GM12878 (cell line): ENCODE measurements at regions not wholly inside any gene's neighbourhood (a gene's known extent, or its start where the extent isn't known, plus 50 kb on each side); places are given as distances from the start of the nearest gene placed in this dataset.
A peak's percentile ranks its signal among the peaks of the same experiment; 100 is the strongest.

Source experiments
- ATAC-seq: fragments of 200-7000 bp; cut with Tn5 transposase; 3 replicates; pipeline ENCODE4 v1.9.1; 2020; ENCODE audit warnings: mild to moderate bottlenecking, moderate library complexity
- BruUV-seq: library from RNA; stranded (reverse); fragments of 400-500 nt; replicated peaks from 2 replicates; lab custom pipeline; 2021; lab: Mats Ljungman, UMichigan
- CTCF ChIA-PET: fragments of 300-600 bp; sonication (Branson Sonifier 250); formaldehyde crosslinking; extraction: SDS; loops from one replicate; lab custom pipeline; 2021; ENCODE audit warnings: inconsistent platforms; lab: Yijun Ruan, JAX
- POLR2A ChIA-PET: fragments of 350-600 bp; formaldehyde crosslinking; extraction: SDS; loops from one replicate; lab custom pipeline; 2021; ENCODE audit warnings: inconsistent platforms; lab: Charles Lee
- RAD21 ChIA-PET: fragments of 300-600 bp; sonication (Branson Sonifier 250); formaldehyde crosslinking; loops from one replicate; lab custom pipeline; 2023; ENCODE audit warnings: antibody characterized with exemption; ENCODE audit not compliant: unreplicated experiment; lab: Charles Lee
- SMC1A ChIA-PET: fragments of 300-600 bp; sonication (Branson Sonifier 250); formaldehyde crosslinking; loops from one replicate; lab custom pipeline; 2023; ENCODE audit not compliant: unreplicated experiment, uncharacterized antibody; lab: Charles Lee
- DNase-seq: peaks from one replicate; pipeline ENCODE4 v3.0.0-alpha.2; 2011; ENCODE audit warnings: low read depth, low spot score
- FAIRE-seq: peaks from 3 replicates; lab custom pipeline; 2011; peaks lifted over from hg19 to GRCh38; lab: Jason Lieb, UNC
- H2AFZ ChIP-seq: 2 replicates; pipeline ENCODE4 v1.6.0; 2011; ENCODE audit warnings: low read depth, low read length, control low read depth; ENCODE audit not compliant: control insufficient read depth
- H3K27ac ChIP-seq: 2 replicates; pipeline ENCODE4 v1.5.1; 2011; ENCODE audit warnings: control low read depth; ENCODE audit not compliant: control insufficient read depth, insufficient read depth
- H3K27me3 ChIP-seq, 2 experiments: replicated peaks in 1 of 2; 2 replicates each; pipeline versions ENCODE4 v1.6.0 to v1.6.1; 2011; ENCODE audit warnings: low read length in 1 of 2; ENCODE audit not compliant: control insufficient read depth in 2 of 2, insufficient read depth in 2 of 2
- H3K36me3 ChIP-seq, 2 experiments: 2 replicates each; pipeline ENCODE4 v1.5.1; 2011; ENCODE audit warnings: low read length in 1 of 2; ENCODE audit not compliant: control insufficient read depth in 2 of 2, insufficient read depth in 2 of 2
- H3K4me1 ChIP-seq: 2 replicates; pipeline ENCODE4 v1.6.1; 2011; ENCODE audit warnings: mild to moderate bottlenecking, low read length, moderate library complexity, mixed read lengths; ENCODE audit not compliant: control insufficient read depth, insufficient read depth
- H3K4me2 ChIP-seq: 2 replicates; pipeline ENCODE4 v1.6.0; 2011; ENCODE audit warnings: control low read depth; ENCODE audit not compliant: control insufficient read depth, insufficient read depth
- H3K4me3 ChIP-seq: fragments of 200-600 bp; sonication (generic); 2 replicates; pipeline ENCODE4 v1.5.1; 2016
- H3K79me2 ChIP-seq: 2 replicates; pipeline ENCODE4 v1.6.0; 2011; ENCODE audit warnings: low read length; ENCODE audit not compliant: control insufficient read depth, insufficient read depth
- H3K9ac ChIP-seq: 2 replicates; pipeline ENCODE4 v1.8.0; 2011; ENCODE audit warnings: low read length, control low read depth, mixed read lengths; ENCODE audit not compliant: control insufficient read depth, insufficient read depth
- H3K9me3 ChIP-seq: replicated peaks from 3 replicates; pipeline ENCODE4 v1.5.1; 2011; ENCODE audit warnings: mild to moderate bottlenecking, low read length; ENCODE audit not compliant: control insufficient read depth, insufficient read depth
- H4K20me1 ChIP-seq: 2 replicates; pipeline ENCODE4 v1.6.0; 2011; ENCODE audit not compliant: control insufficient read depth, insufficient read depth
- CEBPB ChIP-seq, 2 experiments: fragments of 150-350 bp in 1 of 2; IDR thresholded peaks; 2 replicates each; pipeline ENCODE4 v1.6.1; 2012 to 2014; ENCODE audit warnings: low read depth in 2 of 2, low read length in 2 of 2, borderline replicate concordance in 1 of 2, inconsistent platforms in 1 of 2
- HCFC1 ChIP-seq: fragments of 150-350 bp; IDR thresholded peaks from 2 replicates; pipeline ENCODE4 v1.6.1; 2014; ENCODE audit warnings: low read length
- STAT3 ChIP-seq: IDR thresholded peaks from 2 replicates; pipeline ENCODE4 v1.6.1; 2011; ENCODE audit warnings: low read depth, low read length, improper control_type of control experiment
- WGBS: methylation state at CpG from one replicate; pipeline ENCODE4 v1.1.6; 2016; ENCODE audit warnings: low lambda C conversion rate; ENCODE audit not compliant: insufficient replicate concordance, insufficient coverage; ENCODE audit errors: missing lambda C conversion rate; 5-methylcytosine and 5-hydroxymethylcytosine counted together
- in situ Hi-C: fragments of 300-500 bp; cut with MboI; formaldehyde crosslinking; loops from 9 replicates; pipeline ENCODE4 v1.14.3; 2018; ENCODE audit warnings: mixed read lengths
- intact Hi-C: fragments of 100-400 bp; cut with micrococcal nuclease; formaldehyde crosslinking; loops from one replicate; pipeline ENCODE4 v1.14.2; 2022; ENCODE audit not compliant: unreplicated experiment
- TF ChIP-seq, protein P1 (sequence below): fragments of 450-650 bp; IDR thresholded peaks from 2 replicates; pipeline ENCODE4 v1.6.1; 2017; ENCODE audit warnings: mild to moderate bottlenecking, moderate library complexity

GRCh38 chr14:49972823-49973222, 79.9 kb downstream of the ARF6 start:
- ATAC-seq = no peak
- no TSS peak for BruUV-seq
- DNase-seq = no peak

More at GRCh38 chr14:49972823-49973222, 79.9 kb downstream of the ARF6 start:
- 0% methylated on average over 4 of the region's 4 CpGs for WGBS
- intact Hi-C loops (no loop called here), in situ Hi-C loops (no loop called here)
- FAIRE-seq = no peak
- H3K27me3 ChIP-seq = no peaks in the 10 kb centered on the region
- H3K79me2 ChIP-seq = no peaks in the 10 kb centered on the region
- ChIA-PET SMC1A (interaction anchor here (0.6 to 7.7 kb wide), 22 partner anchors 7 to 146 kb away, joined by 3 to 133 read pairs (median 11); no protein-coding TSS in a partner anchor), RAD21 (interaction anchor here (0.7 to 4.9 kb wide), 13 partner anchors 12 to 113 kb away, joined by 3 to 107 read pairs (median 15); no protein-coding TSS in a partner anchor), POLR2A (interaction anchor here (0.5 to 7.7 kb wide), 11 partner anchors 11 to 112 kb away, joined by 3 to 119 read pairs (median 9); no protein-coding TSS in a partner anchor), CTCF (interaction anchor here (0.6 to 4.6 kb wide), 13 partner anchors 11 to 139 kb away, joined by 3 to 41 read pairs (median 7); no protein-coding TSS in a partner anchor)
- peak overlapping the region; percentile 93 for H3K9ac ChIP-seq
- H3K36me3 ChIP-seq = no peaks in the 10 kb centered on the region
- peaks cover 52% of the 10 kb centered on the region for H3K4me1 ChIP-seq
- H3K4me2 ChIP-seq = peak overlapping the region; percentile 95
- H3K27ac ChIP-seq = peak overlapping the region; percentile 100
- peak overlapping the region; percentile 49; the same call in 1 of the 2 replicates for H3K4me3 ChIP-seq
- peak overlapping the region; percentile 78 for H2AFZ ChIP-seq
- no peaks in the 10 kb centered on the region for H4K20me1 ChIP-seq
- H3K9me3 ChIP-seq = no peaks in the 10 kb centered on the region
- TF ChIP-seq HCFC1 = no peak
- TF ChIP-seq, protein P1, sequence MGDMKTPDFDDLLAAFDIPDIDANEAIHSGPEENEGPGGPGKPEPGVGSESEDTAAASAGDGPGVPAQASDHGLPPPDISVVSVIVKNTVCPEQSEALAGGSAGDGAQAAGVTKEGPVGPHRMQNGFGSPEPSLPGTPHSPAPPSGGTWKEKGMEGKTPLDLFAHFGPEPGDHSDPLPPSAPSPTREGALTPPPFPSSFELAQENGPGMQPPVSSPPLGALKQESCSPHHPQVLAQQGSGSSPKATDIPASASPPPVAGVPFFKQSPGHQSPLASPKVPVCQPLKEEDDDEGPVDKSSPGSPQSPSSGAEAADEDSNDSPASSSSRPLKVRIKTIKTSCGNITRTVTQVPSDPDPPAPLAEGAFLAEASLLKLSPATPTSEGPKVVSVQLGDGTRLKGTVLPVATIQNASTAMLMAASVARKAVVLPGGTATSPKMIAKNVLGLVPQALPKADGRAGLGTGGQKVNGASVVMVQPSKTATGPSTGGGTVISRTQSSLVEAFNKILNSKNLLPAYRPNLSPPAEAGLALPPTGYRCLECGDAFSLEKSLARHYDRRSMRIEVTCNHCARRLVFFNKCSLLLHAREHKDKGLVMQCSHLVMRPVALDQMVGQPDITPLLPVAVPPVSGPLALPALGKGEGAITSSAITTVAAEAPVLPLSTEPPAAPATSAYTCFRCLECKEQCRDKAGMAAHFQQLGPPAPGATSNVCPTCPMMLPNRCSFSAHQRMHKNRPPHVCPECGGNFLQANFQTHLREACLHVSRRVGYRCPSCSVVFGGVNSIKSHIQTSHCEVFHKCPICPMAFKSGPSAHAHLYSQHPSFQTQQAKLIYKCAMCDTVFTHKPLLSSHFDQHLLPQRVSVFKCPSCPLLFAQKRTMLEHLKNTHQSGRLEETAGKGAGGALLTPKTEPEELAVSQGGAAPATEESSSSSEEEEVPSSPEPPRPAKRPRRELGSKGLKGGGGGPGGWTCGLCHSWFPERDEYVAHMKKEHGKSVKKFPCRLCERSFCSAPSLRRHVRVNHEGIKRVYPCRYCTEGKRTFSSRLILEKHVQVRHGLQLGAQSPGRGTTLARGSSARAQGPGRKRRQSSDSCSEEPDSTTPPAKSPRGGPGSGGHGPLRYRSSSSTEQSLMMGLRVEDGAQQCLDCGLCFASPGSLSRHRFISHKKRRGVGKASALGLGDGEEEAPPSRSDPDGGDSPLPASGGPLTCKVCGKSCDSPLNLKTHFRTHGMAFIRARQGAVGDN = no peak
- no peak for TF ChIP-seq STAT3
- TF ChIP-seq CEBPB (IDR thresholded peaks at IDR 0.05; ENCODE audit: borderline replicate concordance in 1 of 2, low read depth in 2 of 2, low read length in 2 of 2) = no peak
